HG02973 (cell line): ENCODE measurements at regions not wholly inside any gene's neighbourhood (a gene's known extent, or its start where the extent isn't known, plus 50 kb on each side); places are given as distances from the start of the nearest gene placed in this dataset.
A peak's percentile ranks its signal among the peaks of the same experiment; 100 is the strongest.

Experiments
- ATAC-seq: cut with Tn5 transposase; IDR thresholded peaks from one replicate; pipeline ENCODE4 v1.9.1; 2021; ENCODE audit warnings: moderate library complexity; ENCODE audit not compliant: unreplicated experiment

DNA sequence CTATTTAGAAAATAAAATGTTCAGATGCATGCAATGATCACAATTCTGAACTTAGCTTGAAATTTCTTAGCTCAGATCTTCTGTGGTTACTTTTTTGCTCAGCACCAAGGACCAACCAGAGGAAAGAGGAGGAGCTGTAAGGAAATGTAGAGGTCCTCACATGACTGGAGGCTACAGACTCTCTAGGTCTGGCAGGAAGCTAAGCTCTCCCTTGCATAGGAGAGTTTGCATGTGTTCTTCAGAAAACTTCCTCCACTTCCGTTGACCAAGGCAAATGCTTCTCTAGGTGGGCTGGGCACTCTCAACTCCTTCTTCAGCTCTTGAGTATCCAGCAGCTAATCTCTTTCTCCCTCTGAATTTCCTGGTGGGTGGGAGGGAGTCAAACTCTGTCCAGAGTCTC, 119.6 kb downstream of the BTC start:
- no peak for ATAC-seq

- ATAC-seq: peak; percentile 76
Observed at GRCh38 chr4:74675673-74676279, 118.5 kb downstream of the BTC start.

DNA sequence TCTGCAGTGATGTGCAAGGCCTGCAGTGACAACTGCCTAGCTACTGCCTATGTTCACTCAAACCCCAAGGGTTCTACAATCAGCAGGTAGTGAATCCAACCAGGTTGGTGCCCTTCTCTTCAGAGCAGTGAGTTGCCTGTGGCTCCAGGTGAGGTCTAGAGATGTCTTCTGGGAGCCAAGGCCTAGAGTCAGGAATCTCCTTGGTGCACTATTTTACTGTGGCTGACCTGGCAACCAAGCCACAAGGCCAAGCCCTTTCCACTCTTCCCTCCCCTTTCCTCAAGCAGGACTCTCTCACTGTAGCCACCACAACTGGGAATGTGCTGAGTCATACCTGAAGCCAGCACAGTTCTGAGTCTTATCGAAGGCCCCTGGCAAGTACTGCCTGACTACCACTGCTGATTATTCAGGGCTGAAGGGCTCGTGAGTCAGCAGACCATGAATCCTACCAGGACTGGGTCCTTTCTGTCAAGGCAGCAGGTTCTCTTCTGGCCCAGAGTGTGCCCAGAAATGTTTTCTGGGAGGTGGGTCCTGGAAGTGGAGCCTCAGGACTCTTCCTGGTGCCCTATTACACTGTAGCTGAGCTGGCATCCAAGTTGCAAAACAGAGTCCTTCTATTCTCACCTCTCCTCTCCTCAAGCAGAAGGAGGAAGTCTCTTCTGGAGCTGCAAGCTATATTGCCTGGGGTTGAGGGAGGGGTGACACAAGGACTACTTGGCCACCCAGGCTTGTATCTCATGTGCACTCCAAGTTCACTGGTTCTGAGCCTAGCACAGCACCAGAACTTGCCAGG, 111.6 kb downstream of the BTC start:
- ATAC-seq: no peak

- ATAC-seq: no peak
Observed at GRCh38 chr4:74692972-74693371, 101.4 kb downstream of the BTC start.
